Ecto neural progenitor cell (in vitro differentiated cells): ENCODE measurements at regions not wholly inside any gene's neighbourhood (a gene's known extent, or its start where the extent isn't known, plus 50 kb on each side); places are given as distances from the start of the nearest gene placed in this dataset.

Experiments used
- DNase-seq: peaks from one replicate; pipeline ENCODE4 v3.0.0-alpha.2; 2018; ENCODE audit warnings: low spot score

DNA sequence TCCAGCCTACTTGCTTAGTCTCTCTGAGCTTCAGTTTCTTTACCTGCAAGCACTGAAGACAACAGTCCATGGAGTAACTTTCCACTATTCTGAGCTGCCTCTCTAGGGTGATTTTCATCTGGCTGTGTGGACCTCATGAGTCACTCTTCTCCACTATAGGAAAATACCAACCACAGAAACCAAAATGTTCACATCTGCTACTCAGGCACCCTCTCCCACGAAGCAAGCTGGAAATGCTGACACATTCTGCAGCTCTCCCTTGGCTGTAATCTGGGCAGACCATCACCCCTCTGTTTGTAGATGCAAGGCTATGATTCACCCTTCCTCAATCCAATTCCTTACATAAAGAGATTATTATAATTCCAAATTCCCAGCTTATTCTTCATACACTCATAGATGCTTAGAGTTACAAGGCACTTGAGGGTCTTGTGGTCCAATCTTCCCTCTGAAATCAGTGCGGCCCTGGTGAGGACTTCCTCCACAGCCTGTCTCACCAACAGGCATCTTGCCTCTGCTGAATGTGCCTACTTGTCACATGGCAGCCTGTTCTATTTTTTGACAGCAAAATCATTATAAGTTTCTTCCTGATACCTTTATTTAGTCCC, 97.0 kb upstream of the LNX1 start:
- DNase-seq, result no peak

DNA sequence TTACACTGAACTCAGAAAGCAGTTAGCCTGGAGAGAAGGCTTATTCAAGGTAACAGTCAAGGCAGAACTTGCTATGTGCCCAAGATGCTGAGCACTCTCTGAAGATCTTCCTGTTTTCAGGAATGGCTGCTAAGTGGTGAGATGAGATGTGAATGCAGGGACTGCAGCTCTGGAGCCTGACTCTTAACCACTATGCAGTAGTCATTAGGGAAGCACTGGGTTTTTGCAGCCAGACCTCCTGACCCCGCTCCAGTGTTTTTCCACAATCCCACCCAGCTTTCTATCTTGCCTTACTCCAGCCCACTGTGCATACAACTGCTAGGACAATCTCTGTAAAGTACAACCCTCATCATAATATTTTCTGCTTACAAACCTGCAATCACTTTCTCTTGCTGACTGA, 95.2 kb upstream of the LNX1 start:
- no peak for DNase-seq

DNA sequence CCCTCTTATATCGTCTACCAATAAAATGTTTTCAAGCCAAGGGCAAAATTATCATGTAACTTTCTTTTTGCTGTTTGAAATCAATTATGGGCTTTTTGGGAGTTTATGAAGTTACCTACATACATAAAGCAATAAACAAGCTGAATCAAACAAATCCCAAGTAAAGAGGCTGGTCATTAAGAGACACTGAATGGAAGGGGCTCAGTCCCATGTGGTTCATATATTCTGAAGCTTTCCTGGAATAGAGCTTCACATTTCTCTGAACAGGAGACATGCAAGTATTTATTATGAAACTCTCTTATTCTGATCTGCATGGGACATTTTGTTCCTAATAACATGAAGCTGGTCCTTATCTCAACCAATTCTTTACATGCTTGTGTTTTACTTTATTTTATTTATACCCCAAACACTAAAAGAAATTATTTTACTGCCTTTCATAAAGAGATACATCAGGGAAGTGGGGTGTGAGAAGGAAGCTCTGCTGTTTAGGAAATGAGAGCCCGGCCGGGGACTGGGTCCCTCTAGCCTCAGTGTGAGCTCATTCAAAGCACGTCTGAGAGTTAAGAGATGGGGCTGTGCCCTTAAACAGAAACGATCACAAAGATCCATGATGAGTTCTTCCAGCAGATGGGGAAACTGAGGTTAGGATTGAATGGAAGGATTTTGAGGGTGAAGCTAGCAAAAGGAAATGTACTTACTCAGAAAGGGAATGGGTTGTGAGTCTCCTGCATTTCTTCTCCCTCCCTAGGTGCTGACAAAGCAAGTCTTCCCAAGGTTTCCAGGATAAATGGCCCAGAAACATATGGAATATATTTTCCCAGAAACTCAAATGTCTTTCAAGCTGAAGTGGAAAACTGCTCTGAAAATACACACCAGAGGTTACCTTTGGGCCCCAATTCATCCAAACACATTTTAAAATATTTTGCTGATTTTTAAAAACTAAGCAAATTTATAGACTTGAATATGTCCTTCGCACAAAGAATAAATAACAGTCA, 93.1 kb upstream of the LNX1 start:
- DNase-seq, result no peak

DNA sequence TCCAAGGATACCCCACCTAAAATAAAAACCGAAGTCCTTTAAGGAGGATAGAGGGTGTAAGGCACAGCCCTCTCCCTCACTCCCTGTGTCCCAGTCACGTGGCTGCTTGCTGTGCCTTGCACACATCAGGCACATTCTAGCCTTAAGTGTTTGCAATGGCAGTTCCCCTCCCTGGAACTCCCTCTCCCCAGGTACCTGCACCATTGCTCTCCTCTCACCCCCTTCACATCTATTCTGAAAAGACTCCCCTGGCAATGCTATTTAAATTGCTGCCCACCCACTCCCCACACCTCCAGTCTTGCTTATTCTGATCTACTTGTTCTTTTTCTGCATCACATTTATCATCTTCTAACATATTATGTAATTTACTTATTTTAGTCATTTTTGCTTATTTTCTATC, 91.6 kb upstream of the LNX1 start:
- no peak for DNase-seq

DNA sequence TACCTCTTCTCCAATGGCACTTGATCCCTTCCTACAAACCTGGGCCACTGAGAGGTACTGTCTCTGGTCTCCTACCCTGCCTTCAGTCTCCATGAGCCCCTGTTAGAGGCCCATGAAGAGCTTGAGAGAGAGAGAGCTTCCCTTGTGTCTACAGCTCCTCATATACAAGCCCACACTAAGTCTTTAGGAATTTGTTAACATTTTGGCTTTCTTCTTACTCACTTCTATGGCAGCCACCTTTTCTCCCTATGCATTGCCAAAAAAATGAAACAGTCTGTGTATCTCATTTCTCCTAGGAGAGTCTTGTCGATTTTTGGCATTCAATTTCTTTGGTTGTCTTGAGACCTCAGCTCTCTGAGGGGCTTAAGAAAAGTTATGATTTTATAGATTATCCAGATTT, 90.9 kb upstream of the LNX1 start:
- DNase-seq, result no peak

DNA sequence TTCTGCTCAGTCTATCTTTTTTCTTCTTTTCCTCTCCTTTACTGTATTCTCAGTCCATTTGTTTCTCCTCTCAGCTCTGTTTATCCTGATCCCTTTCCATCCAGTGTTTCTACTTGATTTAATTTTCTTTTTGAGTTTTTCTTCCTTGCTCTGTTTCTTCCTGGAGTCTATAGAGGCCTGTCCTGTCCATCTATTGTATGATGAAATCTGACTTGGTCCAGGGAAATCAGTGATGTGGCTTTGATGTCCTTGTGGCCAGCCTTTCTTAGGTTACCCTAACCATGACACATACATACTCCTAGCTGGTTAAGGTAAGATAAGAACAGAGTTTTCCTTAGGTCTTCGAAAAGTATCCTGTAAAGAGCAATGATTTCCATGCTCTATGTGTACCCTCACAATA, 89.3 kb upstream of the LNX1 start:
- DNase-seq, result no peak

DNA sequence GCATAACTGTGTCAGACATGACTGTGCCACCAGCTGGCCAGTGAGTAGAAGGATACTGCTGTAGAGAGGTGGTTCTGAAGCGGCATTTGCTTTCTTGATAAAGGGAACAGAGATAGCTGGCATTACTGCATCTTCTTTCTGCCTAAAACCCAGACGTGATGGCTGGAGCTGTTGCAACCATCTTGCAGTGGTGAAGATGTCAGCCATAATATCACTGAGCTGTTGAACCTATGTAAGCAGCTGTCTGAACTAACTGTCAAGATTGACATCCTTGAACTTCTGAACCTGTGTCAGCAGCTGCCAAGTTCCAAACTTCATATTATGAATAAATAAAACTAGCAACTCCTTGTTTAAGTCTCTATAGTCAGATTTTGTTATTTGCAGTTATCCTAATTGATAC, 88.9 kb upstream of the LNX1 start:
- no peak for DNase-seq

DNA sequence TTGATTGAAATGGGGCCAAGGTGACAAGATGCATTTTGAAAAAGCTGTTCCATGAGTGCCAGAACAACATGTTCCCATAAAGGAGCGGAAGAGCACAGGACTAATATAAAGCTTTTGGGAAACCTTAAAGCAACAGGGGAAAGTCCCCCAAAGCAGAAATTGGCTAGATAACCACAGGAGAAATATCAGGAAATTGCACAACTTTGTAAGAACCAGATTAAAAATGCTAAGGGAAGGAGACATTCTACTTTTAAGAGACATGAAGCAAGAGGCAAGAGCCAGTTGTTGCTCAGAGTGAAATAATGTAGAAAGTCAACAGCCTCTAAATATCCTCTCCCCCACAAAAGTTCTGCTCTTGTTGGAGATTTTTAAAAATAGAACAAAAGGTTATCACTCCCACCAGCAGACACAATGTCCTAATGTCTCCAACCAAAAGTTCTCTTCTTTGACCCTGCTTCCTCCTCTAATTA, 85.2 kb upstream of the LNX1 start:
- DNase-seq, result no peak

DNA sequence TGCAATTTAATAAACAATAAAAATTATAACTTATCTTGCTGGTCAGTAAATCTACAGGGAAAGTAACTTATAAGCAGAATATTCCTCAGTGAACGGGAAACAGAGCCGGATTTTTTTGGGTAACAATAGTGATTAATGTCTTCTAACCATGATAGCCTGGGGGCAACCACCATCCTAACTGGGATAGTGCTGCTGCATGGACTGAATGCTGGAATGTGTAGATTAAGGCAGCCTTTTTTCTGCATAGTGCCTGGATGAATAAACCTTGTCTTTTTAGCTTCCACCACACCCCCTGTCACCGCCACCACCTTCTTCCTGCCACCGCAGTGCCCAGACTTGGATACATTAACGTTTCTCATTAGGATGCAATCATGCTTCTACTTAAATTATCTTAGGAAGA, 83.6 kb upstream of the LNX1 start:
- no peak for DNase-seq

DNA sequence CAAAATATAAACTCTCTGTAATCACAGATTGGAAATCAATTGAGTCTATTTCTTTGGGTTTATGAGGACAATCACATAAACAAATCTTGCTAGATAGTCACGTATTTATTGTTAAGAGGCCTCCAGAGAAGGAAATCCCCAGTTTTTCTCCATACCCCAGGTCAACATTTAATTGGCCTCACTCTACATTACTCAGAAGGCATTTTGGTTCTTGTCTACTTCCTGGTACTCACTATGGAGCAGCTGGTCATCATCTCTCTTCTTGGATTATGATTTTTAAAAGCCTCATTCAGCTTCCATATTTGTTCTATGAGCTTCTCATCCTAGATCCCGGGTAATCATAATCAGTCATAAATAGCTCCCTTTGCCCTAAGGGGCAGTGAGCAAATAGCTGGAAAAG, 81.6 kb upstream of the LNX1 start:
- DNase-seq, result no peak

DNA sequence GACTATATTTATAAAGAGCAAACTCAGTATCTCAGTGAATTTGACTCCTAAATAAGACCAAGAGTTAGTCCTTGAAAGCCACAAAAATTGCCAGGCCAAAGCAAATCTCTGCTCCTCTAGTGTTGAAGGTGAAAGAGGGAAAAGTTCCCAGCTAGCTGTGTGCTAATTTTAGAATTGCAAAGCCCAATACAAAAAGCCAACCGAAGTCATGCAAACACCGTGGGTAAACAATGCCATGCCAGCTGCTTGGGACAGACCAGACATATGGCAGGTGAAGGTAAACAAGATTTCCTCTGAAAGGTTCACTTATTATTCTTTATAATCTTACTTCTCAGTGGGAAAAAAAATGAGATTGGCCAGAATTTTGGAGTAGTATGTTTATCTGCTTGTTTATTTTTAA, 80.5 kb upstream of the LNX1 start:
- no peak for DNase-seq

DNA sequence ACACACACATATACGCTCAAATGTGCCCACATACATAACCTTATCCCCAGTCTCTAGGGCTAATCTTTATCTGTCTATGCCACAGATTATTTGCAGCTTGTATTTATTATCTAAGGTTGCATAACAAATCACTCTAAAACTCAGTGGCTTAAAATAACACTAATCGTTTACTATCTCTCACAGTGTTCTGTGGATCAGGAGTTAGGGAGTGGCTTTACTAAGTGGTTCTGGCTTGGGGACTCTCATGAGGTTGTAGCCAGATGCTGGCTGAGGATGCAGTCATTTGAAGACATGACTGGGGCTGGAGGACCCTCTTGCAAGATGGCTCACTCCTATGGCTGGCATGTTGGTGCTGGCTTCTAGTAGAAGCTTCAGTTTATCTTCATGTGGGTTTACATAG, 68.5 kb upstream of the LNX1 start:
- no peak for DNase-seq

DNA sequence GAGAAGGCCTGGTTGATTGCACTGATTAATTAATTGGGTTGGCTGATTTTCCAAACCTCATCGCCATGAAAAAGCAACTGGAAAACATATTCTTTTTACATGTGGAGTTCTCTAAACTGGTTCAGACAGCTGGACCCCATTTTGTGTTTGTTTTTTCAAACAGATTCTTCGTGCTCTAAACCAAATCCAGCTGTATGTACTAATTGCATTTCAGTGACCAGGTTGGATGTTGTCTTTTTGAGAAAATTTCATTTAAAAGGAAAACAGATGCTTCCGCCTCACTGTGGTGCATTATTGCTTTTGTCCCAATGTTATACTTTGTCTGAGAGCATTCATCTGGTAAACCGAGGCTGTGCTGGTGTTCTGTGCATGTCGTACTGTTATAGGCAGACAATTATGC, 67.8 kb upstream of the LNX1 start:
- DNase-seq, result no peak

DNA sequence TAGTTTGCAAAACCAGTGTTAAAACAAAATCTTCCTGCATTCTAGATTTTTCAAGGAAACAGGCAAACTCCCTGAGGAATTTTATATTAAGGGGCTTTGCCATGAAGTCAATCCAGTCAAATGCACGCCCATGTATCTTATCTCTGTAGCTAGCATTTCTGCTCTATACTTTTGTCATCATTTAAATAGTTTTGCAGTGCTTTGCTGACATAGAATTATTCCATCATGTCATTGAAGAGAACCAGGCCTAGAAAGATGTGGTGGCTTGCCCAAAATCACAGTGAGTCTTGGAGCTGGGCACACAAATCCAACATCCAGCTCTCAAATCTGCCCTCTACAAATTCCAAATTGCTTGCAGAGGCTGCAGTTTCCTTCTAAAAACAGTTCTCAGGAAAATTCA, 66.7 kb upstream of the LNX1 start:
- DNase-seq, result no peak

DNA sequence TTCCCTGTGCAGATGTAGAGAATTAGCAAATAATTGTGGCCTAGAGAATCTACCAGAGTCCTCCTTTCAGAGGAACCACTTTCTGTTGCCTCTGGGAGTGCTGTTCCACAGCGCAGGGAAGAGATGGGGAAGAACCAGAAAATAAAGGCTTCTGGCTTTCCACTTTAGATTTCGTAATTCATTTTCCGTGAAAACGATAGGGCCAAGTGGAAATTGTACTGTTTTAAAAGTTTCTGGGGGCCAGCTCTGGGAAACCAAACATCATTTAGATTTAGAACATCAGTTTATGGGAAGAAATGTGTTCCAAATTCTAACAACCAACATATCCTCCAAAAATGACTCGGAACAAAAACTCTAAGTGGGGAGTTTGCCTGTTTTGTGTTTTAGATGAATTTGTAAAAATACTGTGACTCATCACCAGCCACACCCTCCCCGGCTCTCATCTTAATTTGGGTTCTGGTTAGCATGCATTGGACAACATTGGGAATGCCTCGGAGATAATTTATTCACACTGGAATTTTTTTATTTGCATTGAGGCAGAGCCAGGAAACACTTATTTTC, 65.2 kb upstream of the LNX1 start:
- DNase-seq, result no peak

DNA sequence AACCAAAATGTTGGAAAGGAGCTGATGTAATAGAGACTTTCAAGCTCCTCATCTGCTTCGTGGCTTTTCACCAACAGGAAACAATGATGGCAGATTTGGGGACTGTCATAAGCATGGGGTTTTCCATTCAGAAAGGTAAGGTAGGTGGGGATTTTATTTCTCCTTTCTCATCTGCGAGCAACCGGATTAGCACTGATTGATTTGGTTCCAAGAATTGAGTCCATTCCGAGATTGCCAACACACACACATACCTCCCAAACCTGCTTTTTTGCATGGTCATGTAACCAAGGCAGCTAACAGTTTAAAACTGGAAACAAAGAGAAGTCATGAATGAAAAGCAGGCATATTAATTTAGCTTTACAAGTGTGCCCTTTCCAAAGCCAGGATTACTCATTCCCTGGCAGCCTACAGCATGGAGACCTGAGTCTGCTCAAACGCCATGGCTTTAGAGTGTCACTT, 63.0 kb upstream of the LNX1 start:
- DNase-seq, result no peak

DNA sequence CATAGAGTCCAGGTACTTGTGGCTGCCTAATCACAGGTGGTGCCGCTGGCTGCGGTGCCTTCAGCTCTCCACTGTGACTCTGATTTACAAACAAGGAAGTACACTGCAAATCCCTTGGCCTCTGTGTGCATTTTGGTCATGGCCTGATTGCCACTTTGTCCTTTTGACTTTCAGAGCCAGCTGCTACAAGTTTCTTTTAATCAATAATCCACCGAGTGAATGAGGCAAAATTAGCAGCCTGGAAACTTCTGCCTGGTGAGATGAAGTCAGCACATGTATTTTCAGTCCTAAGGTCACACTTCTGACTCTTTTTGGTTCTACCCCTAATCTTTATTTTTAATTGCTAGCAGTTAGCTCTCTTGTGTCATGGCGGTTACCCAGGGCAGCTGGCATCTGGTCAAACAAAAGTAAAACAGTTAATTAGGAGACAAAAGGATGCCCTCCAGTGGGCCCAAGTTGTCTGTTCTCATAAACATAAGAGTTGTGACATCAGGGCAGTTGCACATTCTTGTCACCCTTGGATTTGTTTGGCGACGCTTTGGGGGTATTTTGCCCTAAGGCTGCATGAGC, 62.3 kb upstream of the LNX1 start:
- no peak for DNase-seq

DNA sequence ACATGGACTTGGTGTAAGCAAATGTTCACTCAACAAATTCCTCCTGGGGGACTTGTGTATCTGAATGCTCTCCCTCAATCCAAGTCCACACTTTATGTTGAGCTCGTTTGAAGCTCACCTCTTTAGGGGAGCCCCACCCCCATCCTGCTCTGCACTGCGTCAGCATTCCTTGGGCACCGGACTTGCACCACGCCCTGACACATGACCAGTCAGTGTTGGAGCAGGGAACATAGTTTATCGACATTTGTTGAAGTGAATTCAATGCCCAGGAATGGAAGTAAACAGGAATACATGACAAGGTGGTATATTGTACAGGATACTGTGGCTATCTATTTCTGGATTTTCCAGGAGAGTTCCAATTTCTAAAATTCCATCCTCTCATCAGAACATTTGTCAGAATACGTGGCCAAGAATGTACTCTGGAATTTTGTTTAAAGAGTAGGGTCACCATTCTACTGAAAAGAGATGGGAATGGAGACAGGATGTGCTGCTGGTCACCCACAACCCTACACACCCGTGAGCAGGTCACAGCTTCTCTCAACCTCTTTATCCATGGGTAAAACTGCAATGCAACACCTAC, 60.0 kb upstream of the LNX1 start:
- no peak for DNase-seq

DNA sequence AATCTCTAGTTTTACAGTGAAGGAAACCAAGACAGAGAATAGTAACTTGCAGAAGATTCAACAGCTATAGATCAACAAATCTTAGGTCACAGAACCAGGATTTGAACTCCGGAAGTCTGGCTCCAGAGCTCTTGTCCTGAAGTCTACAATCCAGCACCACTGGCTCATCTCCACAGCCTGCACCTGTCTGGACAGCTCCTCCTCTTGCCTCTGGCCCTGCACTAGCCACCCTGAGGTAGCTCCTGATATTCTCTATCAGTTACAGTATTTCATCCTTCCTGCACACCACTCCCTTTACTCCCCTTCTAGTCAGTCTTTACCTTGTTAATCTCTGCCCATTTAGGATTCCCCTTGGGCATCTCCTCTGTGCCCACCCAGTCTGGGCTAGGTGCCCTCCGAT, 58.1 kb upstream of the LNX1 start:
- no peak for DNase-seq

DNA sequence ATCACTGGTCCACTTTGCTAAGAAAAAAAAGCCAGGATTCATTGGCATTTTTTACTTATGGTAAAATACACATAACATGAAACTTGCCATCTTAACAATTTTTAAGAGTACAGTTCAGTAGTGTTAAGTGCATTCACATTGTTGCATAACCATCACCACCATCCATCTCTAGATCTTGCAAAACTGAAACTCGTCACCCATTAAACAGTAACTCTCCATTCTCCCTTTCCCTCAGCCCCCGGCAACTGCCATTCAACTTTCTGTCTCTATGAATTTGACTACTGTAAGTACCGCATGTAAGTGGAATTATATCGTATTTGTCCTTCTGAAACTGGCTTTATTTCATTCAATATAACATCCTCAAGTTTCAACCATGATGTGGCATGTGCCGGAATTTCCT, 56.3 kb upstream of the LNX1 start:
- DNase-seq, result no peak

DNA sequence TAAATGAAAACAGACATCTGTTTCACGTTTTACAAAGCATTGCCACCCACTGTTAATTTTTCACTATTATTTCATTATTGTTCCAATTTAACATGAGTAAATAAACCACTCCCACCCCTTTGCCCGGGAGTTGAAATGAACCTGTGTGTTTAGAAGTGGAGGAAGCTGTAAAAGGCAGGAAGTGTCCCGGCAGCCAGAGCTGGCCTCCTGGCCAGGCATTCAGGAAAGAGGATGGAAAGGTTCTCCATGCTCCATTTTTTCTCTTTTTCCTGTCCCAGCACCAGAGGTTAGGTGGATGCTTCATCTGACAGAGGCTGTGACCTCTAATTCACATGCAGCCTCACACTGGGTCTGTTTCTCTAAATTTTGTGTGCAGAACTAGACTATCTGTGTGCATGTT, 55.5 kb upstream of the LNX1 start:
- no peak for DNase-seq

DNA sequence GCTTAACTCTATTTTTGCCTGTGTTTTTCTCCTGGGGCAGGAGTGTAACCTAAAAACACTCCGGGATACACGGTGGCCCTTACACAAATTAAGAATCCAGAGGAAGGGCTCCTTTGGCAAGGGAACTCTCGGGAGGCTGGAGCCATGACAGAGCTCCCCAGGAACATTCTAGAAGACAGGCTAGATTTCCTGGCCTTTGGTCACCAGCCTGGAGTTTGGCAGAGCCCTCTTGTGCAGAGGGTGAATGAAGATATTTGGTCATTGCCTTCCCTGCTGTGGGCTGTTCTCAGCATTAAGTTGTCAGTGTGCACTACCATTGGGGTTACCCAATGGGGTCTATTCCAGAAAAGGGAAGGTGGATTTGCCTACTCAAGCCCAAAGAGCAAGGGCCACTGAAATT, 53.8 kb upstream of the LNX1 start:
- DNase-seq, result no peak

DNA sequence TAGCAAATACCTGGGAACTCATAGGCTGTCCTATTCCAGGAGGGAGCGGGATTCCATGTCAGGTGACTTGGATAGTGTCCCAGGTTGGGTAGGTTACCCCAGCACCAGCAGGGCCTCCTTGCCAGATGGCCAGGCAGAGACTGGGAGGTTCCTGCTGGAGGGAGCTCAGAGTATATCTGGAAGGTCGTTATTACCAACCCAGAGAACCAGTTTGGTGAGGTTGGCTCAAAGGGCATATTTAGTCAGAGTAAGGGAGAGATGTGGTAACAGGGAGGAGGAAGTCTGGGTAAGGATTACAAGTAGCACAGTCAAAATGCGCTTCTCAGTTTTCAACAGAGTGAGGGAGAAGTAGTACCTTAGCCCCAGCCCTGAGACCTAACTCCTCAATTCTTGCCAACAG, 53.3 kb upstream of the LNX1 start:
- DNase-seq, result no peak
